C4-2B (cell line): ENCODE measurements at regions not wholly inside any gene's neighbourhood (a gene's known extent, or its start where the extent isn't known, plus 50 kb on each side); places are given as distances from the start of the nearest gene placed in this dataset.

Experiments
- ZFX ChIP-seq: fragments of 450-650 bp; IDR thresholded peaks from 2 replicates; pipeline ENCODE4 v1.6.1; 2017
- TF ChIP-seq, protein P1 (sequence below): fragments of 450-650 bp; conservative IDR thresholded peaks from 2 replicates; pipeline ENCODE4 v1.5.1; 2017; ENCODE audit warnings: mild to moderate bottlenecking

DNA sequence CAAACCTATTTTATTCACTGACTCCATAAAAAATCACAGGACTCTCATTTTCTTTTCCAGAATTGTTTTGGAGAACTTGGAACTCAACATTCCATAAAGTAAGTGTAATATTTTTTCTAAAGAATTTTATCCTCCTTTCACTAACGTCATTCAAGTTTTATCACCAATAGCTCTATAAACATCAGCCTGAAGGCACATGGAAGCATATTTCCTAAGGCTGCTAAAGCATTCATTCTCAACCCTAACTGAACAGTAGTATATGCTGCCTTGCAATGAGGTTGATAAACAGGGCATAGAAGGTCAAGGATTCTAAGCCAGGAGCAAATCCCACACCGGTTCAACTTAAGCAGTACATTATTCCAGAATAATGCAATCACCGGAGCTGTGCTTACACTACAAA, 273.9 kb downstream of the RAB38 start:
- TF ChIP-seq, protein P1, sequence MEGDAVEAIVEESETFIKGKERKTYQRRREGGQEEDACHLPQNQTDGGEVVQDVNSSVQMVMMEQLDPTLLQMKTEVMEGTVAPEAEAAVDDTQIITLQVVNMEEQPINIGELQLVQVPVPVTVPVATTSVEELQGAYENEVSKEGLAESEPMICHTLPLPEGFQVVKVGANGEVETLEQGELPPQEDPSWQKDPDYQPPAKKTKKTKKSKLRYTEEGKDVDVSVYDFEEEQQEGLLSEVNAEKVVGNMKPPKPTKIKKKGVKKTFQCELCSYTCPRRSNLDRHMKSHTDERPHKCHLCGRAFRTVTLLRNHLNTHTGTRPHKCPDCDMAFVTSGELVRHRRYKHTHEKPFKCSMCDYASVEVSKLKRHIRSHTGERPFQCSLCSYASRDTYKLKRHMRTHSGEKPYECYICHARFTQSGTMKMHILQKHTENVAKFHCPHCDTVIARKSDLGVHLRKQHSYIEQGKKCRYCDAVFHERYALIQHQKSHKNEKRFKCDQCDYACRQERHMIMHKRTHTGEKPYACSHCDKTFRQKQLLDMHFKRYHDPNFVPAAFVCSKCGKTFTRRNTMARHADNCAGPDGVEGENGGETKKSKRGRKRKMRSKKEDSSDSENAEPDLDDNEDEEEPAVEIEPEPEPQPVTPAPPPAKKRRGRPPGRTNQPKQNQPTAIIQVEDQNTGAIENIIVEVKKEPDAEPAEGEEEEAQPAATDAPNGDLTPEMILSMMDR = no peak
- TF ChIP-seq ZFX = no peak
